K562 (cell line): ENCODE measurements at regions not wholly inside any gene's neighbourhood (a gene's known extent, or its start where the extent isn't known, plus 50 kb on each side); places are given as distances from the start of the nearest gene placed in this dataset.

Experiments used
- ATAC-seq: fragments of 200-7000 bp; cut with Tn5 transposase; 3 replicates; pipeline ENCODE4 v1.9.1; 2020; ENCODE audit warnings: moderate library complexity
- BruUV-seq: library from RNA; stranded (reverse); fragments of 400-500 nt; replicated peaks from 2 replicates; lab custom pipeline; 2021; lab: Mats Ljungman, UMichigan
- CTCF ChIA-PET: fragments of 300-600 bp; formaldehyde crosslinking; extraction: SDS; loops from one replicate; lab custom pipeline; 2021; ENCODE audit warnings: low intra/inter-chr PET ratio; lab: Yijun Ruan, JAX
- POLR2A ChIA-PET: fragments of 300-600, 350-650 bp; sonication (Branson Sonifier 250); formaldehyde crosslinking; extraction: SDS; loops from one replicate; lab custom pipeline; 2021; ENCODE audit warnings: antibody characterized with exemption, inconsistent platforms; lab: Yijun Ruan, JAX
- DNase-seq, 4 experiments: peaks; one replicate each; pipeline versions ENCODE4 v3.0.0 to v3.0.0-alpha.2; 2011 to 2018; ENCODE audit warnings: low spot score in 3 of 4, mixed read lengths in 3 of 4; ENCODE audit errors: extremely low read depth in 1 of 4
- FAIRE-seq: peaks from 2 replicates; lab custom pipeline; 2011; peaks lifted over from hg19 to GRCh38; lab: Jason Lieb, UNC
- H2AFZ ChIP-seq: 2 replicates; pipeline ENCODE4 v1.6.0; 2011; ENCODE audit warnings: low read depth, low read length, control low read depth, inconsistent platforms
- H3K27ac ChIP-seq: fragments of 200-600 bp; 3 replicates; pipeline ENCODE4 v1.8.0; 2011; ENCODE audit warnings: low read depth, mild to moderate bottlenecking, control low read depth, inconsistent platforms, low read length, moderate library complexity, mixed read lengths; ENCODE audit errors: extremely low read depth
- H3K27me3 ChIP-seq, 2 experiments: fragments of 300-600 bp in 1 of 2; 2 replicates in 1 of 2; 3 replicates in 1 of 2; pipeline versions ENCODE4 v1.6.0 to v1.8.0; 2011; ENCODE audit warnings: inconsistent platforms in 2 of 2, low read length in 2 of 2, mild to moderate bottlenecking in 1 of 2, mixed read lengths in 1 of 2, moderate library complexity in 1 of 2; ENCODE audit not compliant: control insufficient read depth in 2 of 2, insufficient read depth in 2 of 2
- H3K36me3 ChIP-seq: fragments of 300-600 bp; 3 replicates; pipeline ENCODE4 v1.8.0; 2011; ENCODE audit warnings: mild to moderate bottlenecking, low read length, inconsistent platforms; ENCODE audit not compliant: control insufficient read depth, insufficient read depth
- H3K4me1 ChIP-seq, 2 experiments: fragments of 200-600 bp in 1 of 2; replicated peaks in 1 of 2; 2 replicates in 1 of 2; 3 replicates in 1 of 2; pipeline versions ENCODE4 v1.5.1 to v1.8.0; 2011; ENCODE audit warnings: inconsistent platforms in 2 of 2, low read length in 2 of 2, mild to moderate bottlenecking in 1 of 2, mixed read lengths in 1 of 2, moderate library complexity in 1 of 2; ENCODE audit not compliant: control insufficient read depth in 2 of 2, insufficient read depth in 2 of 2
- H3K4me2 ChIP-seq: 2 replicates; pipeline ENCODE4 v1.6.1; 2011; ENCODE audit warnings: low read length, control low read depth, inconsistent platforms, mixed read lengths; ENCODE audit not compliant: insufficient read depth
- H3K4me3 ChIP-seq: fragments of 200-600 bp; sonication (generic), shearing (Covaris generic); 2 replicates; pipeline ENCODE4 v1.5.1; 2016; ENCODE audit warnings: control low read depth, inconsistent platforms
- H3K79me2 ChIP-seq: fragments of 200-600 bp; 3 replicates; pipeline ENCODE4 v1.8.0; 2011; ENCODE audit warnings: low read length, inconsistent platforms; ENCODE audit not compliant: control insufficient read depth, insufficient read depth
- H3K9ac ChIP-seq, 2 experiments: 2 replicates each; pipeline versions ENCODE4 v1.6.0 to v1.6.1; 2011; ENCODE audit warnings: low read depth in 2 of 2, low read length in 2 of 2, control low read depth in 1 of 2, inconsistent platforms in 1 of 2, mild to moderate bottlenecking in 1 of 2, mixed read lengths in 1 of 2; ENCODE audit not compliant: insufficient read depth in 1 of 2
- H3K9me1 ChIP-seq: one replicate; pipeline ENCODE4 v1.6.0; 2011; ENCODE audit warnings: inconsistent platforms, mild to moderate bottlenecking, low read length, moderate library complexity; ENCODE audit not compliant: control insufficient read depth, insufficient read depth
- H3K9me3 ChIP-seq: replicated peaks from 2 replicates; pipeline ENCODE4 v1.5.1; 2011; ENCODE audit warnings: low read depth, low read length, inconsistent platforms; ENCODE audit not compliant: control insufficient read depth, insufficient read depth
- H4K20me1 ChIP-seq: replicated peaks from 2 replicates; pipeline ENCODE4 v1.6.1; 2011; ENCODE audit warnings: low read length, inconsistent platforms, mixed read lengths; ENCODE audit not compliant: control insufficient read depth, insufficient read depth
- CEBPB ChIP-seq: fragments of 450-650 bp; IDR thresholded peaks from 2 replicates; pipeline ENCODE4 v1.6.1; 2016; ENCODE audit warnings: missing genetic modification characterization, missing compliant biosample characterization
- JUNB ChIP-seq: fragments of 450-650 bp; formaldehyde crosslinking; conservative IDR thresholded peaks from 2 replicates; pipeline ENCODE4 v1.4.0; 2020; ENCODE audit warnings: mild to moderate bottlenecking
- RUNX1 ChIP-seq: sonication (generic); IDR thresholded peaks from 2 replicates; pipeline ENCODE4 v1.6.1; 2016; ENCODE audit warnings: antibody characterized with exemption, low read depth
- SAP30 ChIP-seq: fragments of 200-600 bp; sonication (generic); IDR thresholded peaks from 2 replicates; pipeline ENCODE4 v1.6.1; 2012; ENCODE audit warnings: borderline replicate concordance, low read depth, mild to moderate bottlenecking, moderate library complexity, low read length, control low read depth, inconsistent platforms; ENCODE audit not compliant: insufficient read depth, poor library complexity, severe bottlenecking
- TCF7L2 ChIP-seq: fragments of 150-350 bp; IDR thresholded peaks from 2 replicates; pipeline ENCODE4 v1.6.1; 2016; ENCODE audit warnings: low read depth, mild to moderate bottlenecking, low read length, moderate library complexity
- TCFL5 ChIP-seq: fragments of 250-450 bp; sonication (Bioruptor Pico); conservative IDR thresholded peaks from 2 replicates; pipeline ENCODE4 v1.6.1; 2021; ENCODE audit warnings: mild to moderate bottlenecking, moderate library complexity, matching md5 sums
- ZBTB17 ChIP-seq: fragments of 450-650 bp; formaldehyde crosslinking; IDR thresholded peaks from 2 replicates; pipeline ENCODE4 v1.4.0; 2020; ENCODE audit warnings: mild to moderate bottlenecking
- ZNF146 ChIP-seq: IDR thresholded peaks from one replicate; pipeline ENCODE4 v1.6.1; 2018; ENCODE audit warnings: missing compliant biosample characterization; ENCODE audit not compliant: unreplicated experiment
- ZNF77 ChIP-seq: fragments of 250-450 bp; sonication (Bioruptor Pico); IDR thresholded peaks from 2 replicates; pipeline ENCODE4 v1.5.0; 2020
- WGBS: fragments of 100-300 bp; shearing (Covaris generic); methylation state at CpG from one replicate; pipeline ENCODE4 v1.1.6; 2016; ENCODE audit warnings: low coverage, mixed read lengths; ENCODE audit not compliant: insufficient coverage; ENCODE audit errors: missing lambda C conversion rate; 5-methylcytosine and 5-hydroxymethylcytosine counted together
- in situ Hi-C: fragments of 300-500 bp; cut with MboI; formaldehyde crosslinking; loops from 4 replicates; pipeline ENCODE4 v1.15.0; 2018; ENCODE audit warnings: inconsistent platforms, mixed read lengths
- intact Hi-C: fragments of 100-400 bp; cut with micrococcal nuclease; formaldehyde crosslinking; loops from 2 replicates; pipeline ENCODE4 v1.14.2; 2022
- TF ChIP-seq, protein P1 (sequence below): sonication (generic); formaldehyde crosslinking; IDR thresholded peaks from 2 replicates; pipeline ENCODE4 v1.8.1; 2023; ENCODE audit warnings: missing genetic modification reagents, mild to moderate bottlenecking, borderline replicate concordance
- TF ChIP-seq, protein P2 (sequence below), 2 experiments: fragments of 200-800 bp in 1 of 2; sonication (Bioruptor generic) in 1 of 2; sonication (generic) in 1 of 2; formaldehyde crosslinking in 1 of 2; IDR thresholded peaks in 1 of 2; conservative IDR thresholded peaks in 1 of 2; 2 replicates each; pipeline versions ENCODE4 v1.5.0 to v1.6.1; 2016 to 2020; ENCODE audit warnings: missing compliant biosample characterization in 1 of 2, missing genetic modification characterization in 1 of 2, missing genetic modification reagents in 1 of 2

DNA sequence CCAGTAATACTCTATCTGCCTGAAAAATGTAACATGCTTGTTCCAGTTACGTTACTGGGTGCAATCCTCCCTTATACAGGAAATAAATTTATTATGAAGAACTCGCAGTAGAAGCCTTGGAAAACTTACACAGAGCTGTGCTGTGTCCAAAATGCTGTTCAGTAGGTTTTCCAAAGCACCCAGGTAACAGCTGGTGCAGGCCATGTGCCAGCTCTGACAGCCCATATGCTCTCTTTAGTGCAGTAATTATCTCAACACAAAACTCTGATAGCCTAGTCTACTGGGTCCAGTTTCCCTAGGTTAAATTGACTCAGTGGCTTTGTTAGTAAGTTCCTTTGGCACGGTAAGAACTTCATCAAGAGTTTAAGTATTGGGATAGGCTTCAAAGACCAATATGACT, 120.7 kb upstream of the OBI1 start:
- no peak overlapping the region for H3K4me2 ChIP-seq
- no peaks in the 10 kb centered on the region for H3K9me1 ChIP-seq
- no peaks in the 10 kb centered on the region for H4K20me1 ChIP-seq
- H3K27ac ChIP-seq, result no peak overlapping the region
- WGBS, result 0% methylated on average over 3 of the region's 3 CpGs
- no peaks in the 10 kb centered on the region for H3K4me1 ChIP-seq
- H3K79me2 ChIP-seq, result no peaks in the 10 kb centered on the region
- no peaks in the 10 kb centered on the region for H3K9me3 ChIP-seq
- ATAC-seq (no peak), FAIRE-seq (no peak), DNase-seq (no peak)
- no peak overlapping the region for H2AFZ ChIP-seq
- no peaks in the 10 kb centered on the region for H3K36me3 ChIP-seq
- TF ChIP-seq ZBTB17 (CRISPR knock-in tag) (no peak), ZNF77 (CRISPR knock-in tag) (no peak)
- no peak overlapping the region for H3K9ac ChIP-seq
- CTCF ChIA-PET, result no interaction called here
- no peak overlapping the region for H3K4me3 ChIP-seq
- POLR2A ChIA-PET, result no interaction called here
- H3K27me3 ChIP-seq, result no peaks in the 10 kb centered on the region
- BruUV-seq, result no TSS peak
- intact Hi-C loops (no loop called here), in situ Hi-C loops (no loop called here)

DNA sequence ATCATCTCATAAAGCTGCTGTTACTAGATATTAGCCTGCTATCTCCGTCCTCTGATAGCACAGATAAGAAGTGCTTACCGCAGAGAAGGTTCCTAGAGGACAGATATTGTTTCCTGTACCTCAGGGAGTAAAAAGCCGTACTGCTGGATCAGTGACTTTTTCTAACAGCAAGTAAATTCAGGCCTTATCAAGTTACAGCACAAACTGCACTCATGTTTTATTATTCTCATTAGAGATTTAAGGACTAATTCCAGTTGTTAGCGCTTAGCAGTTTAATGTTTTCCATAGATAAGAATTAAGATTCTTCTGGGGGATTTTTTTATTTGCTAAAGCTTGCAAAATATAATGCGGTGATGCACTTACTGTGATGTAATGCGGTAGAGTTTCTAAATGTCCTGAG, 119.0 kb upstream of the OBI1 start:
- Histone ChIP-seq H3K27ac (no peak overlapping the region), H3K9me3 (no peaks in the 10 kb centered on the region), H3K27me3 (no peaks in the 10 kb centered on the region), H3K9ac (no peak overlapping the region), H2AFZ (no peak overlapping the region), H3K9me1 (no peaks in the 10 kb centered on the region), H3K79me2 (no peaks in the 10 kb centered on the region), H3K4me2 (no peak overlapping the region), H3K4me1 (no peaks in the 10 kb centered on the region), H4K20me1 (no peaks in the 10 kb centered on the region), H3K36me3 (no peaks in the 10 kb centered on the region), H3K4me3 (no peak overlapping the region)
- DNase-seq (no peak), FAIRE-seq (no peak), ATAC-seq (no peak)
- CTCF ChIA-PET, result no interaction called here
- 10% methylated on average over 6 of the region's 6 CpGs for WGBS
- intact Hi-C loops (no loop called here), in situ Hi-C loops (no loop called here)
- BruUV-seq, result no TSS peak
- POLR2A ChIA-PET, result no interaction called here
- TF ChIP-seq CEBPB (tag) (no peak), RUNX1 (no peak), ZNF146 (CRISPR knock-in tag) (no peak), JUNB (CRISPR knock-in tag) (no peak), SAP30 (no peak), TCF7L2 (no peak), TCFL5 (CRISPR knock-in tag) (no peak)
- TF ChIP-seq, protein P1, sequence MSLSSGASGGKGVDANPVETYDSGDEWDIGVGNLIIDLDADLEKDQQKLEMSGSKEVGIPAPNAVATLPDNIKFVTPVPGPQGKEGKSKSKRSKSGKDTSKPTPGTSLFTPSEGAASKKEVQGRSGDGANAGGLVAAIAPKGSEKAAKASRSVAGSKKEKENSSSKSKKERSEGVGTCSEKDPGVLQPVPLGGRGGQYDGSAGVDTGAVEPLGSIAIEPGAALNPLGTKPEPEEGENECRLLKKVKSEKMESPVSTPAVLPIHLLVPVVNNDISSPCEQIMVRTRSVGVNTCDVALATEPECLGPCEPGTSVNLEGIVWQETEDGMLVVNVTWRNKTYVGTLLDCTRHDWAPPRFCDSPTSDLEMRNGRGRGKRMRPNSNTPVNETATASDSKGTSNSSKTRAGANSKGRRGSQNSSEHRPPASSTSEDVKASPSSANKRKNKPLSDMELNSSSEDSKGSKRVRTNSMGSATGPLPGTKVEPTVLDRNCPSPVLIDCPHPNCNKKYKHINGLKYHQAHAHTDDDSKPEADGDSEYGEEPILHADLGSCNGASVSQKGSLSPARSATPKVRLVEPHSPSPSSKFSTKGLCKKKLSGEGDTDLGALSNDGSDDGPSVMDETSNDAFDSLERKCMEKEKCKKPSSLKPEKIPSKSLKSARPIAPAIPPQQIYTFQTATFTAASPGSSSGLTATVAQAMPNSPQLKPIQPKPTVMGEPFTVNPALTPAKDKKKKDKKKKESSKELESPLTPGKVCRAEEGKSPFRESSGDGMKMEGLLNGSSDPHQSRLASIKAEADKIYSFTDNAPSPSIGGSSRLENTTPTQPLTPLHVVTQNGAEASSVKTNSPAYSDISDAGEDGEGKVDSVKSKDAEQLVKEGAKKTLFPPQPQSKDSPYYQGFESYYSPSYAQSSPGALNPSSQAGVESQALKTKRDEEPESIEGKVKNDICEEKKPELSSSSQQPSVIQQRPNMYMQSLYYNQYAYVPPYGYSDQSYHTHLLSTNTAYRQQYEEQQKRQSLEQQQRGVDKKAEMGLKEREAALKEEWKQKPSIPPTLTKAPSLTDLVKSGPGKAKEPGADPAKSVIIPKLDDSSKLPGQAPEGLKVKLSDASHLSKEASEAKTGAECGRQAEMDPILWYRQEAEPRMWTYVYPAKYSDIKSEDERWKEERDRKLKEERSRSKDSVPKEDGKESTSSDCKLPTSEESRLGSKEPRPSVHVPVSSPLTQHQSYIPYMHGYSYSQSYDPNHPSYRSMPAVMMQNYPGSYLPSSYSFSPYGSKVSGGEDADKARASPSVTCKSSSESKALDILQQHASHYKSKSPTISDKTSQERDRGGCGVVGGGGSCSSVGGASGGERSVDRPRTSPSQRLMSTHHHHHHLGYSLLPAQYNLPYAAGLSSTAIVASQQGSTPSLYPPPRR (CRISPR knock-in tag), result no peak
- TF ChIP-seq, protein P2, sequence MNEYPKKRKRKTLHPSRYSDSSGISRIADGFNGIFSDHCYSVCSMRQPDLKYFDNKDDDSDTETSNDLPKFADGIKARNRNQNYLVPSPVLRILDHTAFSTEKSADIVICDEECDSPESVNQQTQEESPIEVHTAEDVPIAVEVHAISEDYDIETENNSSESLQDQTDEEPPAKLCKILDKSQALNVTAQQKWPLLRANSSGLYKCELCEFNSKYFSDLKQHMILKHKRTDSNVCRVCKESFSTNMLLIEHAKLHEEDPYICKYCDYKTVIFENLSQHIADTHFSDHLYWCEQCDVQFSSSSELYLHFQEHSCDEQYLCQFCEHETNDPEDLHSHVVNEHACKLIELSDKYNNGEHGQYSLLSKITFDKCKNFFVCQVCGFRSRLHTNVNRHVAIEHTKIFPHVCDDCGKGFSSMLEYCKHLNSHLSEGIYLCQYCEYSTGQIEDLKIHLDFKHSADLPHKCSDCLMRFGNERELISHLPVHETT (CRISPR knock-in tag; conservative IDR thresholded peaks at IDR 0.05 in 1 of 2, IDR thresholded peaks at IDR 0.05 in 1 of 2), result no peak
